T-cell (primary cell): ENCODE measurements at regions not wholly inside any gene's neighbourhood (a gene's known extent, or its start where the extent isn't known, plus 50 kb on each side); places are given as distances from the start of the nearest gene placed in this dataset.
A peak's percentile ranks its signal among the peaks of the same experiment; 100 is the strongest.

Source experiments
- ATAC-seq, 4 experiments: fragments of 200-7000 bp in 3 of 4; fragments of 150-1000 bp in 1 of 4; cut with Tn5 transposase; replicated peaks in 1 of 4; 1 replicate in 3 of 4; 2 replicates in 1 of 4; pipeline ENCODE4 v1.10.0; 2021; ENCODE audit warnings: moderate library complexity in 3 of 4, mild to moderate bottlenecking in 2 of 4, moderate number of reproducible peaks in 1 of 4
- CTCF ChIA-PET, 2 donors: fragments of 300-600 bp; sonication (Branson Sonifier 250); formaldehyde crosslinking; loops; one replicate each; lab custom pipeline; 2022; ENCODE audit warnings: antibody characterized with exemption in 2 of 2; lab: Charles Lee
- POLR2A ChIA-PET, 2 donors: fragments of 300-600 bp; sonication (Branson Sonifier 250); formaldehyde crosslinking; loops; one replicate each; lab custom pipeline; 2022; ENCODE audit warnings: antibody characterized with exemption in 2 of 2; lab: Charles Lee
- DNase-seq, 35 experiments: peaks; one replicate each; pipeline versions ENCODE4 v3.0.0 to v3.0.0-alpha.2; 2013 to 2023
- H3K27ac ChIP-seq: one replicate; pipeline ENCODE4 v1.5.1; 2013; ENCODE audit warnings: low read length
- H3K27me3 ChIP-seq, 2 experiments: replicated peaks in 1 of 2; 1 replicate in 1 of 2; 2 replicates in 1 of 2; pipeline versions ENCODE4 v1.6.1 to v1.7.0; 2013; ENCODE audit warnings: low read length in 1 of 2, mixed read lengths in 1 of 2; ENCODE audit not compliant: control insufficient read depth in 2 of 2, insufficient read depth in 2 of 2; ENCODE audit errors: extremely low read depth in 1 of 2
- H3K36me3 ChIP-seq, 2 donors: 1 replicate in 1 of 2; 2 replicates in 1 of 2; pipeline versions ENCODE4 v1.6.1 to v1.7.0; 2013; ENCODE audit warnings: low read length in 1 of 2; ENCODE audit not compliant: control insufficient read depth in 2 of 2, insufficient read depth in 1 of 2; ENCODE audit errors: extremely low read depth in 1 of 2
- H3K4me1 ChIP-seq, 2 experiments: 1 replicate in 1 of 2; 2 replicates in 1 of 2; pipeline versions ENCODE4 v1.6.1 to v1.7.0; 2013; ENCODE audit warnings: low read length in 2 of 2, mixed read lengths in 1 of 2; ENCODE audit not compliant: insufficient read depth in 2 of 2, control insufficient read depth in 1 of 2; ENCODE audit errors: extremely low read depth in 1 of 2
- H3K4me3 ChIP-seq, 2 donors: 1 replicate in 1 of 2; 2 replicates in 1 of 2; pipeline versions ENCODE4 v1.5.1 to v1.7.0; 2013; ENCODE audit warnings: mild to moderate bottlenecking in 2 of 2, low read length in 1 of 2, moderate library complexity in 1 of 2; ENCODE audit not compliant: control insufficient read depth in 1 of 2; ENCODE audit errors: extremely low read depth in 1 of 2
- H3K9me3 ChIP-seq: 2 replicates; pipeline ENCODE4 v1.7.0; 2013
- H3K27ac Mint-ChIP-seq, 2 donors: one replicate each; pipeline ENCODE4 v1.8.0; 2020 to 2021; ENCODE audit warnings: mild to moderate bottlenecking in 2 of 2, mixed read lengths in 2 of 2
- H3K27me3 Mint-ChIP-seq, 2 donors: one replicate each; pipeline ENCODE4 v1.8.0; 2021 to 2022; ENCODE audit warnings: mixed read lengths in 2 of 2
- H3K36me3 Mint-ChIP-seq: one replicate; pipeline ENCODE4 v1.8.0; 2021; ENCODE audit warnings: mixed read lengths
- H3K4me1 Mint-ChIP-seq, 3 donors: one replicate each; pipeline ENCODE4 v1.8.0; 2020 to 2022; ENCODE audit warnings: mixed read lengths in 3 of 3, mild to moderate bottlenecking in 1 of 3
- H3K4me3 Mint-ChIP-seq, 3 donors: one replicate each; pipeline ENCODE4 v1.8.0; 2020 to 2022; ENCODE audit warnings: mild to moderate bottlenecking in 3 of 3, mixed read lengths in 3 of 3, moderate library complexity in 3 of 3
- H3K9me3 Mint-ChIP-seq, 3 donors: one replicate each; pipeline ENCODE4 v1.8.0; 2020 to 2022; ENCODE audit warnings: mixed read lengths in 3 of 3
- WGBS: methylation state at CpG from one replicate; pipeline ENCODE4 v1.1.5; 2013; ENCODE audit warnings: missing lambda C conversion rate; ENCODE audit not compliant: insufficient coverage; 5-methylcytosine and 5-hydroxymethylcytosine counted together

GRCh38 chr22:44423556-44424358, 74.3 kb downstream of the RTL6 start:
- CTCF ChIA-PET, result no interaction called here
- WGBS, result 95% methylated on average over 5 of the region's 14 CpGs

GRCh38 chr22:44422746-44423380, 75.2 kb downstream of the RTL6 start:
- Mint-ChIP-seq H3K4me3 (no peak overlapping the region), H3K36me3 (peaks cover 4% of the 10 kb centered on the region), H3K27ac (peak overlapping the region in 1 of 2 donors; percentile 43), H3K4me1 (no peaks in the 10 kb centered on the region), H3K27me3 (peaks cover 10 to 37% of the 10 kb centered on the region in 2 donors), H3K9me3 (peaks cover 7 to 28% (median 18%) of the 10 kb centered on the region in 3 donors)
- whole genome bisulfite sequencing, result 56% methylated on average over 11 of the region's 12 CpGs
- Histone ChIP-seq H3K27me3 (peaks cover 0 to 41% of the 10 kb centered on the region in 2 experiments), H3K36me3 (no peaks in the 10 kb centered on the region), H3K9me3 (peaks cover 2% of the 10 kb centered on the region), H3K27ac (no peak overlapping the region), H3K4me3 (no peak overlapping the region), H3K4me1 (no peaks in the 10 kb centered on the region)
- ATAC-seq, result no peak
- no peak for DNase-seq
- ChIA-PET POLR2A (no interaction called here), CTCF (no interaction called here)

More at GRCh38 chr22:44423556-44424358, 74.3 kb downstream of the RTL6 start:
- Histone ChIP-seq H3K27ac (no peak overlapping the region), H3K9me3 (peaks cover 2% of the 10 kb centered on the region), H3K4me1 (no peaks in the 10 kb centered on the region), H3K27me3 (peaks cover 0 to 41% of the 10 kb centered on the region in 2 experiments), H3K4me3 (no peak overlapping the region), H3K36me3 (no peaks in the 10 kb centered on the region)
- Mint-ChIP-seq H3K27ac (no peak overlapping the region), H3K4me3 (no peak overlapping the region), H3K27me3 (peaks cover 10 to 33% of the 10 kb centered on the region in 2 donors), H3K4me1 (no peaks in the 10 kb centered on the region), H3K36me3 (peaks cover 4% of the 10 kb centered on the region), H3K9me3 (peaks cover 7 to 26% (median 18%) of the 10 kb centered on the region in 3 donors)
- ATAC-seq, result no peak
- POLR2A ChIA-PET, result no interaction called here
- DNase-seq, result no peak

DNA sequence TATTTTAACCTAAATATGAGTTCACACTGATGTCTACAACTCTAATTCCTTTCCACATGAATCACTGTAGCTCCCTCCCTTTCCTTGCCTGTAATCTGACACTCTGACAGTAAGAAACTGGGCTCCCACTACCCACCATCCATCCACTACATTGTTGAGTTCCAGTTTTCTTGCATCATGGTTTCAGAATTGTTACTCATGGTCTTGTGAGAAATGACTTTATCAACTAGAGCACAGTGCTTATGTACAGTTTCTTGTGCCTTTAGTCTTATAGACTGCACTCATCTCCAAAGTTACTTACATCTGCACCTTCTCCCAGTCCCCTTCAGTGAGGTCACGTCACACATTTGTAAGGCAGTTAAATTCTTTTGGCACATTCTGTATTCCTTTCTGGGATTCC, 78.6 kb downstream of the RTL6 start:
- no peak overlapping the region for H3K27ac Mint-ChIP-seq
- ATAC-seq (no peak), DNase-seq (no peak)
- H3K27me3 Mint-ChIP-seq, result peaks cover 10 to 29% of the 10 kb centered on the region in 2 donors
- Histone ChIP-seq H3K4me1 (no peaks in the 10 kb centered on the region), H3K9me3 (peaks cover 2% of the 10 kb centered on the region), H3K36me3 (no peaks in the 10 kb centered on the region), H3K4me3 (no peak overlapping the region), H3K27ac (no peak overlapping the region), H3K27me3 (peaks cover 0 to 25% of the 10 kb centered on the region in 2 experiments)
- WGBS, result no CpG with 5 or more reads among the region's 1 CpG
- ChIA-PET CTCF (no interaction called here), POLR2A (no interaction called here)
- no peak overlapping the region for H3K4me3 Mint-ChIP-seq
- H3K9me3 Mint-ChIP-seq, result peaks cover 12 to 35% (median 18%) of the 10 kb centered on the region in 3 donors
- H3K4me1 Mint-ChIP-seq, result no peaks in the 10 kb centered on the region
- H3K36me3 Mint-ChIP-seq, result peaks cover 4% of the 10 kb centered on the region

DNA sequence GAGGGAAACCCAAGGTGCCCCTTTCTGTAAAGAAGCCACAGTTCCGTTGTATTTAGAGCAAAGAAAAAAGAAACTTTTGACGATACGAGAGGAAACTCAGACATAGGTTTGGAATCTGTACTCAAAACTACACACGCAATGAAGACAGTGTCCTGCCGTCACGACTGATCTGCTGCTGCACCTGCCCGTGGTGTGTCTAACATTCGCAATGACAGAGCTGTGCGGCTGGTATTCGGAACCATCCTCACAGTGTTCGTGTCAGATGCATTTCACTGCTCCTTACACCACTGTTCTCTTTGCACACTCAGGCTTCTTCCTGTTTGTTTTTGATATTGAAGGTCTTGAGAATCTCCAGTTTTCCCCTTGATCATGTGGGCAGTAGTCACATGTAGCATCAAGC, 84.8 kb downstream of the RTL6 start:
- Histone ChIP-seq H3K27me3 (peaks cover 0 to 19% of the 10 kb centered on the region in 2 experiments), H3K27ac (no peak overlapping the region), H3K9me3 (no peaks in the 10 kb centered on the region), H3K36me3 (no peaks in the 10 kb centered on the region), H3K4me3 (no peak overlapping the region), H3K4me1 (no peaks in the 10 kb centered on the region)
- Mint-ChIP-seq H3K27me3 (peaks cover 4 to 6% of the 10 kb centered on the region in 2 donors), H3K9me3 (peaks cover 0 to 6% (median 4%) of the 10 kb centered on the region in 3 donors), H3K4me3 (no peak overlapping the region), H3K36me3 (no peaks in the 10 kb centered on the region), H3K4me1 (no peaks in the 10 kb centered on the region), H3K27ac (no peak overlapping the region)
- ATAC-seq (no peak), DNase-seq (no peak)
- ChIA-PET CTCF (no interaction called here), POLR2A (no interaction called here)
- WGBS, result 79% methylated on average over 7 of the region's 11 CpGs

DNA sequence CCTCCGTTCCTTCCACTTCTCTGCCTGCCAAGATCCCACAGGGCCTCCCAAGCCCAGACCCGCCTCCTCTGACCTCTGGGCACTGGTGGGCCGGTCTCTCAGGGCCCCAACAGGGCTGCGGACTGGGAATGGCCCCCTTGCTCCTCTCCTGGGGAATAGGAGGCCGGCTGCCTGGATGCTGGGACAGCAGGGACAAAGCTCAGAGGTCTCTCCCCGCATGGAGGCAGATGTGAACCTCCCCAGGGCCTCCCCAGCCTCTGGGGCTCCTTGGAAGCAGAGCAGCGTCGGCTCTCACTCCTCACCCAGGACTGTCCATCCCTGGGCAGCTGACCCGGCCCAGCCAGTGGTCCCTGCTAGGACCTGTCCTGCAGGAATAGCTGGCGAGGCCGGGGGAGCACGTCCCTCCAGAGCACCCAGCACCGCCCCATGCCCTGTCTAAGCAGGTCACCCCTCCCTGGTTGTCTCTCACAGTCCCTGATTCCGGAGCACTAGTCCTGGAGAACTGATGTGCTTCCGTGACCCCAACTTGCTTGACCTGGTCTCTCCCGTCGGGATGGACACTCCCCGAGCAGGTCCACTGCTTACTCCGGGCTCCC, 85.8 kb downstream of the RTL6 start:
- Histone ChIP-seq H3K27me3 (peaks cover 0 to 19% of the 10 kb centered on the region in 2 experiments), H3K27ac (no peak overlapping the region), H3K4me1 (no peaks in the 10 kb centered on the region), H3K9me3 (no peaks in the 10 kb centered on the region), H3K36me3 (no peaks in the 10 kb centered on the region), H3K4me3 (no peak overlapping the region)
- Mint-ChIP-seq H3K27me3 (peaks cover 4% of the 10 kb centered on the region in 2 donors), H3K4me3 (no peak overlapping the region), H3K9me3 (peaks cover 0 to 6% (median 4%) of the 10 kb centered on the region in 3 donors), H3K36me3 (no peaks in the 10 kb centered on the region), H3K4me1 (no peaks in the 10 kb centered on the region), H3K27ac (no peak overlapping the region)
- no peak for ATAC-seq
- WGBS, result 80% methylated on average over 16 of the region's 19 CpGs
- POLR2A ChIA-PET, result no interaction called here
- no peak for DNase-seq
- CTCF ChIA-PET, result no interaction called here

DNA sequence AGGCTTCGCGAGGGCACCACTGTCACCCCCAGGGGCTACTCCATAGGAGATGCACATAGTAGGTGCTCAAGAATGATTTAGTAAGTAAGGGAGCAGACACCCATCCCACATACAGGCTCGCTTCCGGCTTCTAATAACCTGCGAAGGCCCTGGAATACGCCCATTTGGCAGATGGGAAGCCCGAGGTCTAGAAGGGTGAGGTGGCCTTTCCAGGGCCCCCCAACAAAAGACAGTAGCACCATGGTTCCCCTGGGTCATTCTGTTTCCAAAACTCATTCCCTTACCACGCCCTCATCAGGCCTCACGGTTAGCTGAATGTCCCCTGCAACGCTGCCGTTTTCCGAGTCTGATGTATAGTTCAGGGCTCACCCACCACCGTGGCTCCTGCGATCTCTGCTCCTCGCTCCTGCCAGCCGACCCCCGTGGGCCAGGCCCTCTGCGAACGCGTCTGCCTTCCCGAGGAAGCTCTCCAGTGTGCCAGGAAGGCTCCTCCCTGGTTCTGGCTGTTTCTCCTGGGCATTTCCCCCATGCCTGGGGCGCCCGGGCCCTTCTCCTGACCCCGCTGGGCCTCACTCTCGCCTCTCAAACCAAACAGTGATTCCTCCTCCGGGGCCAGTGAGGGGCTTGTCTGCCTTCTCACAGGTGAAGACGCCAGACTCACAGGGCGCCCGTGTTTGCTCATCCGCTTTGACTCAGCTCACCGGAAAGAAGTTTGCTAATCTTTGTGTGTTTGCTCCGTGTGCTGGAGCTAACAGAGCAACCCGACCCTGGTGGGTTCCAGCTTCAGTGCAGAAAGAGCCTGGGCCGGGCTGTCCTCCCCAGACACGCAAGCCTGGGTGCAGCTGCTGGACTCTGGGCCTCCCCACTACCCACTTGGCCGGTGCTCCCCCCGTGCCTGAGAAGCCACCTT, 86.6 kb downstream of the RTL6 start:
- no peak overlapping the region for H3K27ac Mint-ChIP-seq
- H3K9me3 Mint-ChIP-seq, result peaks cover 0 to 6% (median 4%) of the 10 kb centered on the region in 3 donors
- ChIA-PET CTCF (no interaction called here), POLR2A (no interaction called here)
- H3K36me3 Mint-ChIP-seq, result no peaks in the 10 kb centered on the region
- DNase-seq (no peak), ATAC-seq (no peak)
- Histone ChIP-seq H3K4me1 (no peaks in the 10 kb centered on the region), H3K4me3 (no peak overlapping the region), H3K36me3 (no peaks in the 10 kb centered on the region), H3K27ac (no peak overlapping the region), H3K27me3 (peaks cover 0 to 22% of the 10 kb centered on the region in 2 experiments), H3K9me3 (no peaks in the 10 kb centered on the region)
- no peak overlapping the region for H3K4me3 Mint-ChIP-seq
- peaks cover 4% of the 10 kb centered on the region in 2 donors for H3K27me3 Mint-ChIP-seq
- no peaks in the 10 kb centered on the region for H3K4me1 Mint-ChIP-seq
- WGBS, result 86% methylated on average over 33 of the region's 37 CpGs
